HepG2 (cell line): ENCODE measurements at regions not wholly inside any gene's neighbourhood (a gene's known extent, or its start where the extent isn't known, plus 50 kb on each side); places are given as distances from the start of the nearest gene placed in this dataset.

Experiments
- ATAC-seq: fragments of 200-7000 bp; cut with Tn5 transposase; 3 replicates; pipeline ENCODE4 v1.9.1; 2020; ENCODE audit warnings: mild to moderate bottlenecking, moderate library complexity
- BruUV-seq: library from RNA; stranded (reverse); fragments of 400-500 nt; replicated peaks from 2 replicates; lab custom pipeline; 2021; lab: Mats Ljungman, UMichigan
- CTCF ChIA-PET: fragments of 300-600 bp; formaldehyde crosslinking; extraction: SDS; loops from one replicate; lab custom pipeline; 2021; ENCODE audit warnings: low total read pairs, inconsistent platforms, low intra/inter-chr PET ratio; lab: Yijun Ruan, JAX
- POLR2A ChIA-PET: fragments of 350-600 bp; sonication (Branson Sonifier 250); formaldehyde crosslinking; loops from one replicate; lab custom pipeline; 2020; ENCODE audit warnings: antibody characterized with exemption, inconsistent platforms; lab: Yijun Ruan, JAX
- DNase-seq: peaks from one replicate; pipeline ENCODE4 v3.0.0-alpha.2; 2015; ENCODE audit warnings: low spot score
- FAIRE-seq: peaks from 3 replicates; lab custom pipeline; 2011; peaks lifted over from hg19 to GRCh38; lab: Jason Lieb, UNC
- H2AFZ ChIP-seq: one replicate; pipeline ENCODE4 v1.6.1; 2011; ENCODE audit warnings: low read length, inconsistent platforms
- H3K27ac ChIP-seq: fragments of 300-600 bp; 3 replicates; pipeline ENCODE4 v1.8.0; 2011; ENCODE audit warnings: mixed run types, mild to moderate bottlenecking, mixed read lengths, low read length, inconsistent platforms; ENCODE audit not compliant: insufficient read depth; ENCODE audit errors: extremely low read length
- H3K27me3 ChIP-seq, 2 experiments: fragments of 200-600 bp in 1 of 2; 2 replicates in 1 of 2; 3 replicates in 1 of 2; pipeline versions ENCODE4 v1.6.0 to v1.8.0; 2011; ENCODE audit warnings: low read length in 2 of 2, mild to moderate bottlenecking in 2 of 2, moderate library complexity in 2 of 2, inconsistent platforms in 1 of 2; ENCODE audit not compliant: insufficient read depth in 2 of 2, control insufficient read depth in 1 of 2
- H3K36me3 ChIP-seq, 2 experiments: fragments of 200-600 bp in 1 of 2; replicated peaks in 1 of 2; 2 replicates in 1 of 2; 3 replicates in 1 of 2; pipeline versions ENCODE4 v1.5.1 to v1.8.0; 2011; ENCODE audit warnings: low read length in 2 of 2, inconsistent platforms in 1 of 2; ENCODE audit not compliant: insufficient read depth in 2 of 2, control insufficient read depth in 1 of 2
- H3K4me1 ChIP-seq: 2 replicates; pipeline ENCODE4 v1.5.1; 2012; ENCODE audit warnings: low read length, inconsistent platforms; ENCODE audit not compliant: insufficient read depth
- H3K4me2 ChIP-seq: 2 replicates; pipeline ENCODE4 v1.6.0; 2011; ENCODE audit warnings: low read depth, low read length, inconsistent platforms
- H3K4me3 ChIP-seq, 3 experiments: fragments of 200-600 bp in 1 of 3; sonication (generic), shearing (Covaris generic) in 1 of 3; replicated peaks in 1 of 3; 2 replicates each; pipeline ENCODE4 v1.5.1; 2011 to 2016; ENCODE audit warnings: low read length in 3 of 3, inconsistent platforms in 2 of 3, low read depth in 2 of 3, mild to moderate bottlenecking in 2 of 3, control low read depth in 1 of 3, mixed read lengths in 1 of 3; ENCODE audit not compliant: insufficient read depth in 1 of 3
- H3K79me2 ChIP-seq: one replicate; pipeline ENCODE4 v1.6.1; 2011; ENCODE audit warnings: low read length, inconsistent platforms; ENCODE audit not compliant: insufficient read depth
- H3K9ac ChIP-seq: 2 replicates; pipeline ENCODE4 v1.6.0; 2011; ENCODE audit warnings: mild to moderate bottlenecking, low read depth, low read length, inconsistent platforms; ENCODE audit not compliant: insufficient read depth
- H3K9me3 ChIP-seq: 2 replicates; pipeline ENCODE4 v1.5.1; 2012; ENCODE audit warnings: mild to moderate bottlenecking, low read length
- H4K20me1 ChIP-seq: 2 replicates; pipeline ENCODE4 v1.6.0; 2011; ENCODE audit warnings: inconsistent platforms, mild to moderate bottlenecking, low read length, moderate library complexity; ENCODE audit not compliant: insufficient read depth
- DZIP1 ChIP-seq: sonication (generic); formaldehyde crosslinking; IDR thresholded peaks from 2 replicates; pipeline ENCODE4 v1.5.0; 2020; ENCODE audit warnings: mild to moderate bottlenecking, missing genetic modification reagents
- MAF1 ChIP-seq: sonication (generic); formaldehyde crosslinking; IDR thresholded peaks from 2 replicates; pipeline ENCODE4 v1.5.0; 2020; ENCODE audit warnings: missing genetic modification reagents, borderline replicate concordance
- MAFF ChIP-seq: IDR thresholded peaks from 2 replicates; pipeline ENCODE4 v1.6.1; 2011; ENCODE audit warnings: low read depth, low read length, improper control_type of control experiment
- MAFK ChIP-seq, 2 experiments: IDR thresholded peaks in 1 of 2; conservative IDR thresholded peaks in 1 of 2; 2 replicates each; pipeline ENCODE4 v1.6.1; 2011; ENCODE audit warnings: improper control_type of control experiment in 2 of 2, low read length in 2 of 2
- NKX3-1 ChIP-seq: sonication (generic); formaldehyde crosslinking; IDR thresholded peaks from 2 replicates; pipeline ENCODE4 v1.5.0; 2020; ENCODE audit warnings: missing genetic modification reagents
- ZNF256 ChIP-seq: sonication (generic); formaldehyde crosslinking; conservative IDR thresholded peaks from 2 replicates; pipeline ENCODE4 v1.4.0; 2020; ENCODE audit warnings: missing genetic modification reagents
- ZNF589 ChIP-seq: sonication (generic); formaldehyde crosslinking; conservative IDR thresholded peaks from 2 replicates; pipeline ENCODE4 v1.8.0; 2022; ENCODE audit warnings: mild to moderate bottlenecking, moderate library complexity, missing genetic modification reagents
- WGBS: methylation state at CpG from one replicate; pipeline ENCODE4 v1.1.6; 2017; ENCODE audit warnings: low lambda C conversion rate; 5-methylcytosine and 5-hydroxymethylcytosine counted together
- in situ Hi-C: cut with HindIII; loops from 2 replicates; pipeline ENCODE4 v1.10.0; 2017; ENCODE audit warnings: low pct_unique_long_range_greater_than_20kb; ENCODE audit not compliant: extremely low pct_ligation_motif_present
- intact Hi-C: fragments of 100-400 bp; cut with micrococcal nuclease; formaldehyde crosslinking; loops from one replicate; pipeline ENCODE4 v1.10.0; 2022; ENCODE audit not compliant: unreplicated experiment

GRCh38 chr7:117982071-117983055, 109.1 kb upstream of the CTTNBP2 start:
- WGBS: 7% methylated on average over 11 of the region's 11 CpGs
- intact Hi-C loops (no loop called here), in situ Hi-C loops (no loop called here)
- Histone ChIP-seq H3K27ac (no peak overlapping the region), H3K4me2 (no peak overlapping the region), H2AFZ (no peak overlapping the region), H3K9me3 (no peaks in the 10 kb centered on the region), H3K9ac (no peak overlapping the region), H4K20me1 (no peaks in the 10 kb centered on the region), H3K27me3 (peaks cover 0 to 6% of the 10 kb centered on the region in 2 experiments; a peak in 1 of 5 replicates), H3K36me3 (no peaks in the 10 kb centered on the region), H3K4me3 (no peak overlapping the region), H3K4me1 (no peaks in the 10 kb centered on the region), H3K79me2 (no peaks in the 10 kb centered on the region)
- TF ChIP-seq MAFF: 0 out of 2 replicates have a peak, but pooled peaks have one; percentile 9
- TF ChIP-seq NKX3-1: no peak
- no peak for TF ChIP-seq ZNF589 (CRISPR knock-in tag)
- no peak for TF ChIP-seq ZNF256 (CRISPR knock-in tag)
- peak; percentile 47 to 55; a peak in 3 of 4 replicates for TF ChIP-seq MAFK (conservative IDR thresholded peaks at IDR 0.05 in 1 of 2, IDR thresholded peaks at IDR 0.05 in 1 of 2; ENCODE audit: low read length in 2 of 2)
- no peak for TF ChIP-seq DZIP1 (CRISPR knock-in tag)
- no peak for TF ChIP-seq MAF1 (CRISPR knock-in tag)
- POLR2A ChIA-PET: no interaction called here
- DNase-seq (no peak), ATAC-seq (no peak), FAIRE-seq (no peak)
- no TSS peak for BruUV-seq
- CTCF ChIA-PET: no interaction called here
